ENCODE measurements at regions not wholly inside any gene's neighbourhood (a gene's known extent, or its start where the extent isn't known, plus 50 kb on each side); places are given as distances from the start of the nearest gene placed in this dataset.

DNA sequence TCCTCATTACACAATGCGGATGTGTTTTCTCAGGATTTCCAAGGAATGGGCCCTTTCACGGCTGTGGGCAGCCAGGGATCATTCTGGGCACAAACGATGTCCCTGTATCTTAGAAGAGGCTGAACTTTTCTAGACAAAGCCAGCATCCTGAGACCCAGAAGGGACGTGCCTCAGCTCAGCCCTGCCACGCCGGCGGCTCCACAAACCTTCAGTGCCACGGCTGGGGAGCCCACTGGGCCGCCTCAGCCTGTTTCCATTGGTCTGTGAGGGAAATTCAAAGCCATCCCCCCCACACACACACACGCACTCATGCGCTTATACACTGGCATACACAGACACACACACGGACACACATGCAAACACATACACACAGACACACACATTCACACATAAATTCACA is 344.9 kb upstream of the MKI67 start:
- Histone ChIP-seq H4K20me1 (ENCODE audit: insufficient read depth, low read length) (no peaks in the 10 kb centered on the region), H3K4me1 (ENCODE audit: insufficient read depth, low read length, severe bottlenecking) (no peaks in the 10 kb centered on the region), H3K27ac (ENCODE audit: low read depth, low read length, poor library complexity, severe bottlenecking) (no peak overlapping the region), H3K36me3 (ENCODE audit: insufficient read depth, low read length) (no peaks in the 10 kb centered on the region), H3K9me2 (ENCODE audit: low read depth, low read length) (no peaks in the 10 kb centered on the region), H3K4me2 (ENCODE audit: low read length) (no peak overlapping the region), H3F3A (ENCODE audit: insufficient read depth, low read length) (no peaks in the 10 kb centered on the region), H3K79me2 (ENCODE audit: insufficient read depth, low read length) (no peaks in the 10 kb centered on the region), H3K4me3 (ENCODE audit: low read depth, low read length, poor library complexity, severe bottlenecking) (no peak overlapping the region), H2AFZ (ENCODE audit: low read length) (no peak overlapping the region), H3K9me3 (ENCODE audit: low read length) (no peaks in the 10 kb centered on the region), H3K9ac (ENCODE audit: low read length) (no peak overlapping the region), H3K27me3 (ENCODE audit: insufficient read depth, low read length) (no peaks in the 10 kb centered on the region)
- TF ChIP-seq EZH2 (IDR thresholded peaks at IDR 0.05; ENCODE audit: borderline replicate concordance, low read length): no peak
- TF ChIP-seq, protein P1, sequence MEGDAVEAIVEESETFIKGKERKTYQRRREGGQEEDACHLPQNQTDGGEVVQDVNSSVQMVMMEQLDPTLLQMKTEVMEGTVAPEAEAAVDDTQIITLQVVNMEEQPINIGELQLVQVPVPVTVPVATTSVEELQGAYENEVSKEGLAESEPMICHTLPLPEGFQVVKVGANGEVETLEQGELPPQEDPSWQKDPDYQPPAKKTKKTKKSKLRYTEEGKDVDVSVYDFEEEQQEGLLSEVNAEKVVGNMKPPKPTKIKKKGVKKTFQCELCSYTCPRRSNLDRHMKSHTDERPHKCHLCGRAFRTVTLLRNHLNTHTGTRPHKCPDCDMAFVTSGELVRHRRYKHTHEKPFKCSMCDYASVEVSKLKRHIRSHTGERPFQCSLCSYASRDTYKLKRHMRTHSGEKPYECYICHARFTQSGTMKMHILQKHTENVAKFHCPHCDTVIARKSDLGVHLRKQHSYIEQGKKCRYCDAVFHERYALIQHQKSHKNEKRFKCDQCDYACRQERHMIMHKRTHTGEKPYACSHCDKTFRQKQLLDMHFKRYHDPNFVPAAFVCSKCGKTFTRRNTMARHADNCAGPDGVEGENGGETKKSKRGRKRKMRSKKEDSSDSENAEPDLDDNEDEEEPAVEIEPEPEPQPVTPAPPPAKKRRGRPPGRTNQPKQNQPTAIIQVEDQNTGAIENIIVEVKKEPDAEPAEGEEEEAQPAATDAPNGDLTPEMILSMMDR (IDR thresholded peaks at IDR 0.05; ENCODE audit: low read length): no peak

DNA sequence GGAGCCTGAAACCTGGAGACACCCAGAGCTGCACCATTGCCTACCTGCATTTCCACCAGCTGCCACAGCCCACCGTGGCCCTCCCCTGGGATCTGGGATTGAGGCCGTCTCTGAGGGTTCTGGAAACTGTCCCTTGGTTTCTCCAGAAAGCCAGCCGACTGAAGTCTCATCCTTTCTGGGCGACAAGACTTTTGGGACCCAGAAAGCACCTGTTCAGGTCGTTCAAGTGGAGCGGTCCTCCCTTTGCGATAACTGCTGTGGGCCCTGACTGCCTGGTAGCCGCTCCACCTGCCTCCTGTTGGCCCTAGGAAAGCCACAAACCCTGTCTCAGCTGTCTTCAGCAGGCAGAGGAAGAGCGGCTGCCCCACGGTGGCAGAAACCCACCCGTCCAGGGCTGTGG is 346.0 kb upstream of the MKI67 start:
- H3K36me3 ChIP-seq (ENCODE audit: insufficient read depth, low read length): no peaks in the 10 kb centered on the region
- H3K79me2 ChIP-seq (ENCODE audit: insufficient read depth, low read length): no peaks in the 10 kb centered on the region
- H4K20me1 ChIP-seq (ENCODE audit: insufficient read depth, low read length): no peaks in the 10 kb centered on the region
- H3K4me2 ChIP-seq (ENCODE audit: low read length): no peak overlapping the region
- H3K4me3 ChIP-seq (ENCODE audit: low read depth, low read length, poor library complexity, severe bottlenecking): no peak overlapping the region
- H3F3A ChIP-seq (ENCODE audit: insufficient read depth, low read length): no peaks in the 10 kb centered on the region
- no peak for TF ChIP-seq EZH2 (IDR thresholded peaks at IDR 0.05; ENCODE audit: borderline replicate concordance, low read length)
- TF ChIP-seq, protein P1 (IDR thresholded peaks at IDR 0.05; ENCODE audit: low read length): no peak
- H2AFZ ChIP-seq (ENCODE audit: low read length): no peak overlapping the region
- no peaks in the 10 kb centered on the region for H3K4me1 ChIP-seq (ENCODE audit: insufficient read depth, low read length, severe bottlenecking)
- H3K9me3 ChIP-seq (ENCODE audit: low read length): no peaks in the 10 kb centered on the region
- no peaks in the 10 kb centered on the region for H3K9me2 ChIP-seq (ENCODE audit: low read depth, low read length)
- no peak overlapping the region for H3K9ac ChIP-seq (ENCODE audit: low read length)
- no peak overlapping the region for H3K27ac ChIP-seq (ENCODE audit: low read depth, low read length, poor library complexity, severe bottlenecking)
- H3K27me3 ChIP-seq (ENCODE audit: insufficient read depth, low read length): no peaks in the 10 kb centered on the region

DNA sequence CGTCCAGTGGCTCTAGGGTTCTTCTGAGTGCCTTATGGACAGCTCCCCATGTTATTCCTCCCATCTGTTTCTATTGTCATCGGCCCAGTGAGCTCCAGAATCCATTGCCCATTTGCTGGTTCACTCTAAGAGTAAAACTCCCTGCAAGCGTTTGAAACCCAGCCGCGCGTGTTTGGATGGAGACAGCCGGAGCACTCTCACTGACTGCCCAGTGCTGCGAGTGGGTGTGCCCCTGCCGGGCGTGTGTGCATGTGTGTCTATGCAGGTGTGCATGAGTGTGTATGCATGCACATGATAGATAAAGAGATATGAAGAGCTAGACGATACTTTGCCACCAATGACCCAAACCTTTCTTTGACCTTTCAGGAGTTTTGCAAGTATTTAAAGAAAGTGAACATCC is 347.2 kb upstream of the MKI67 start:
- no peak overlapping the region for H3K9ac ChIP-seq (ENCODE audit: low read length)
- H3K27me3 ChIP-seq (ENCODE audit: insufficient read depth, low read length): no peaks in the 10 kb centered on the region
- no peaks in the 10 kb centered on the region for H3K9me3 ChIP-seq (ENCODE audit: low read length)
- H3K79me2 ChIP-seq (ENCODE audit: insufficient read depth, low read length): no peaks in the 10 kb centered on the region
- no peak overlapping the region for H3K27ac ChIP-seq (ENCODE audit: low read depth, low read length, poor library complexity, severe bottlenecking)
- H3K4me2 ChIP-seq (ENCODE audit: low read length): no peak overlapping the region
- no peaks in the 10 kb centered on the region for H3K36me3 ChIP-seq (ENCODE audit: insufficient read depth, low read length)
- TF ChIP-seq, protein P1 (IDR thresholded peaks at IDR 0.05; ENCODE audit: low read length): no peak
- no peak for TF ChIP-seq EZH2 (IDR thresholded peaks at IDR 0.05; ENCODE audit: borderline replicate concordance, low read length)
- H3K4me1 ChIP-seq (ENCODE audit: insufficient read depth, low read length, severe bottlenecking): no peaks in the 10 kb centered on the region
- H4K20me1 ChIP-seq (ENCODE audit: insufficient read depth, low read length): no peaks in the 10 kb centered on the region
- no peaks in the 10 kb centered on the region for H3F3A ChIP-seq (ENCODE audit: insufficient read depth, low read length)
- no peak overlapping the region for H3K4me3 ChIP-seq (ENCODE audit: low read depth, low read length, poor library complexity, severe bottlenecking)
- no peaks in the 10 kb centered on the region for H3K9me2 ChIP-seq (ENCODE audit: low read depth, low read length)
- H2AFZ ChIP-seq (ENCODE audit: low read length): no peak overlapping the region
